Skeletal muscle tissue (tissue), 3 donors: ENCODE measurements at regions not wholly inside any gene's neighbourhood (a gene's known extent, or its start where the extent isn't known, plus 50 kb on each side); places are given as distances from the start of the nearest gene placed in this dataset.

ENCODE experiments used
- H3K27ac ChIP-seq: one replicate; pipeline ENCODE4 v1.7.0; 2013; ENCODE audit warnings: mild to moderate bottlenecking, low read depth, low read length, inconsistent platforms
- H3K27me3 ChIP-seq, 3 donors: one replicate each; pipeline ENCODE4 v1.7.0; 2013; ENCODE audit warnings: low read length in 3 of 3; ENCODE audit not compliant: control insufficient read depth in 3 of 3, insufficient read depth in 3 of 3
- H3K36me3 ChIP-seq, 3 donors: one replicate each; pipeline ENCODE4 v1.7.0; 2013; ENCODE audit warnings: low read length in 3 of 3; ENCODE audit not compliant: control insufficient read depth in 3 of 3, insufficient read depth in 3 of 3
- H3K4me1 ChIP-seq, 3 donors: one replicate each; pipeline ENCODE4 v1.7.0; 2013; ENCODE audit warnings: low read length in 3 of 3, mild to moderate bottlenecking in 3 of 3; ENCODE audit not compliant: control insufficient read depth in 3 of 3, insufficient read depth in 3 of 3
- H3K4me3 ChIP-seq, 3 donors: one replicate each; pipeline ENCODE4 v1.7.0; 2013; ENCODE audit warnings: low read length in 3 of 3
- H3K9ac ChIP-seq, 3 donors: one replicate each; pipeline ENCODE4 v1.7.0; 2013; ENCODE audit warnings: low read length in 3 of 3, mild to moderate bottlenecking in 3 of 3, moderate library complexity in 2 of 3, low read depth in 1 of 3
- H3K9me3 ChIP-seq, 3 donors: one replicate each; pipeline ENCODE4 v1.7.0; 2013; ENCODE audit warnings: low read length in 3 of 3; ENCODE audit not compliant: control insufficient read depth in 3 of 3
- donor health status: Osteomylitis.

- H3K4me3 ChIP-seq, result no peak overlapping the region
- no peak overlapping the region for H3K9ac ChIP-seq
- no peak overlapping the region for H3K27ac ChIP-seq
- no peaks in the 10 kb centered on the region for H3K36me3 ChIP-seq
- H3K27me3 ChIP-seq, result no peaks in the 10 kb centered on the region
- no peaks in the 10 kb centered on the region for H3K9me3 ChIP-seq
- no peaks in the 10 kb centered on the region for H3K4me1 ChIP-seq
These were observed 138.2 kb upstream of the LPAR1 start for GRCh38 chr9:111176511-111176910.

GRCh38 chr9:111175350-111175749, 137.1 kb upstream of the LPAR1 start:
- H3K4me3 ChIP-seq, result no peak overlapping the region
- no peak overlapping the region for H3K9ac ChIP-seq
- no peaks in the 10 kb centered on the region for H3K36me3 ChIP-seq
- no peak overlapping the region for H3K27ac ChIP-seq
- no peaks in the 10 kb centered on the region for H3K9me3 ChIP-seq
- H3K27me3 ChIP-seq, result no peaks in the 10 kb centered on the region
- H3K4me1 ChIP-seq, result no peaks in the 10 kb centered on the region

- no peak overlapping the region for H3K4me3 ChIP-seq
- H3K4me1 ChIP-seq, result no peaks in the 10 kb centered on the region
- no peaks in the 10 kb centered on the region for H3K27me3 ChIP-seq
- H3K27ac ChIP-seq, result no peak overlapping the region
- H3K36me3 ChIP-seq, result no peaks in the 10 kb centered on the region
- peaks cover 0 to 2% (median 0%) of the 10 kb centered on the region in 3 donors for H3K9me3 ChIP-seq
- H3K9ac ChIP-seq, result no peak overlapping the region
These were observed 129.1 kb upstream of the LPAR1 start for GRCh38 chr9:111167341-111167740.

- Histone ChIP-seq H3K4me3 (no peak overlapping the region), H3K9ac (no peak overlapping the region), H3K27ac (peak overlapping the region; percentile 64), H3K27me3 (no peaks in the 10 kb centered on the region), H3K9me3 (peaks cover 0 to 2% (median 0%) of the 10 kb centered on the region in 3 donors), H3K4me1 (no peaks in the 10 kb centered on the region), H3K36me3 (no peaks in the 10 kb centered on the region)
These were observed 125.6 kb upstream of the LPAR1 start for GRCh38 chr9:111163716-111164389.

GRCh38 chr9:111162026-111162425, 123.8 kb upstream of the LPAR1 start:
- H3K9ac ChIP-seq, result no peak overlapping the region

GRCh38 chr9:111161015-111161415, 122.7 kb upstream of the LPAR1 start:
- no peak overlapping the region for H3K27ac ChIP-seq
- H3K27me3 ChIP-seq, result no peaks in the 10 kb centered on the region

More at GRCh38 chr9:111162026-111162425, 123.8 kb upstream of the LPAR1 start:
- peaks cover 0 to 2% (median 0%) of the 10 kb centered on the region in 3 donors for H3K9me3 ChIP-seq
- no peaks in the 10 kb centered on the region for H3K4me1 ChIP-seq
- no peaks in the 10 kb centered on the region for H3K27me3 ChIP-seq
- no peaks in the 10 kb centered on the region for H3K36me3 ChIP-seq
- H3K27ac ChIP-seq, result no peak overlapping the region
- H3K4me3 ChIP-seq, result no peak overlapping the region

GRCh38 chr9:111158999-111159398, 120.7 kb upstream of the LPAR1 start:
- Histone ChIP-seq H3K9ac (no peak overlapping the region), H3K9me3 (no peaks in the 10 kb centered on the region), H3K27ac (no peak overlapping the region), H3K36me3 (no peaks in the 10 kb centered on the region), H3K27me3 (no peaks in the 10 kb centered on the region), H3K4me1 (no peaks in the 10 kb centered on the region), H3K4me3 (no peak overlapping the region)

More at GRCh38 chr9:111161015-111161415, 122.7 kb upstream of the LPAR1 start:
- Histone ChIP-seq H3K36me3 (no peaks in the 10 kb centered on the region), H3K4me1 (no peaks in the 10 kb centered on the region), H3K9ac (no peak overlapping the region), H3K9me3 (no peaks in the 10 kb centered on the region), H3K4me3 (no peak overlapping the region)

GRCh38 chr9:111158363-111158762, 120.1 kb upstream of the LPAR1 start:
- no peak overlapping the region for H3K4me3 ChIP-seq
- no peak overlapping the region for H3K9ac ChIP-seq
- no peak overlapping the region for H3K27ac ChIP-seq
- H3K4me1 ChIP-seq, result no peaks in the 10 kb centered on the region
- H3K36me3 ChIP-seq, result no peaks in the 10 kb centered on the region
- no peaks in the 10 kb centered on the region for H3K27me3 ChIP-seq
- no peaks in the 10 kb centered on the region for H3K9me3 ChIP-seq

- peaks cover 0 to 2% (median under 1%) of the 10 kb centered on the region in 3 donors for H3K4me1 ChIP-seq
- H3K9me3 ChIP-seq, result no peaks in the 10 kb centered on the region
- H3K27me3 ChIP-seq, result no peaks in the 10 kb centered on the region
- H3K4me3 ChIP-seq, result no peak overlapping the region
- H3K9ac ChIP-seq, result no peak overlapping the region
- H3K36me3 ChIP-seq, result no peaks in the 10 kb centered on the region
- no peak overlapping the region for H3K27ac ChIP-seq
These were observed 115.9 kb upstream of the LPAR1 start for GRCh38 chr9:111154081-111154562.

- Histone ChIP-seq H3K4me1 (peaks cover 0 to 4% (median 2%) of the 10 kb centered on the region in 3 donors), H3K9ac (no peak overlapping the region), H3K27ac (no peak overlapping the region), H3K36me3 (no peaks in the 10 kb centered on the region), H3K4me3 (no peak overlapping the region), H3K9me3 (no peaks in the 10 kb centered on the region), H3K27me3 (no peaks in the 10 kb centered on the region)
These were observed 114.5 kb upstream of the LPAR1 start for GRCh38 chr9:111152614-111153406.
